ENCODE measurements at regions not wholly inside any gene's neighbourhood (a gene's known extent, or its start where the extent isn't known, plus 50 kb on each side); places are given as distances from the start of the nearest gene placed in this dataset.
"Not testable (repeated sequence)": the region's sequence is repeated elsewhere in the genome, so short reads cannot be mapped to it uniquely, and the experiment has no call there.

- Histone ChIP-seq H3K27me3 (no peaks in the 10 kb centered on the region), H3K9me3 (no peaks in the 10 kb centered on the region), H3K27ac (no peak overlapping the region), H3K4me1 (peaks cover 5% of the 10 kb centered on the region), H3K36me3 (no peaks in the 10 kb centered on the region), H3K4me3 (no peak overlapping the region)
- no peak for DNase-seq (ENCODE audit: low spot score in 2 of 2)
- 95% methylated on average over 4 of the region's 4 CpGs for WGBS
- TF ChIP-seq POLR2A (IDR thresholded peaks at IDR 0.05) (no peak), POLR2AphosphoS5 (IDR thresholded peaks at IDR 0.05) (no peak), EP300 (IDR thresholded peaks at IDR 0.05) (no peak), CTCF (IDR thresholded peaks at IDR 0.05) (no peak)
Observed at GRCh38 chr14:89661392-89661791, 244.4 kb upstream of the FOXN3 start.

GRCh38 chr14:89660625-89661233 lies 243.7 kb upstream of the FOXN3 start:
- H3K9me3 ChIP-seq, H3K4me3 ChIP-seq: not testable (repeated sequence)
- WGBS = 99% methylated on average over 6 of the region's 6 CpGs

GRCh38 chr14:89660166-89660565 lies 243.1 kb upstream of the FOXN3 start:
- TF ChIP-seq POLR2AphosphoS5 (IDR thresholded peaks at IDR 0.05) (no peak), EP300 (IDR thresholded peaks at IDR 0.05) (no peak), CTCF (IDR thresholded peaks at IDR 0.05) (no peak), POLR2A (IDR thresholded peaks at IDR 0.05) (no peak)
- 19% methylated on average over 5 of the region's 5 CpGs for WGBS
- no peaks in the 10 kb centered on the region for H3K9me3 ChIP-seq
- no peaks in the 10 kb centered on the region for H3K36me3 ChIP-seq
- H3K4me1 ChIP-seq = peaks cover 5% of the 10 kb centered on the region
- no peak overlapping the region for H3K27ac ChIP-seq
- H3K4me3 ChIP-seq = no peak overlapping the region
- H3K27me3 ChIP-seq = no peaks in the 10 kb centered on the region
- no peak for DNase-seq (ENCODE audit: low spot score in 2 of 2)

More at GRCh38 chr14:89660625-89661233, 243.7 kb upstream of the FOXN3 start:
- not testable (repeated sequence) for H3K4me1 ChIP-seq; DNase-seq (ENCODE audit: low spot score in 2 of 2); H3K27ac ChIP-seq; H3K36me3 ChIP-seq; H3K27me3 ChIP-seq

- Histone ChIP-seq H3K9me3 (no peaks in the 10 kb centered on the region), H3K27ac (no peak overlapping the region), H3K4me3 (no peak overlapping the region), H3K4me1 (peaks cover 5% of the 10 kb centered on the region), H3K36me3 (no peaks in the 10 kb centered on the region), H3K27me3 (no peaks in the 10 kb centered on the region)
- 75% methylated on average over 7 of the region's 7 CpGs for WGBS
- no peak for DNase-seq (ENCODE audit: low spot score in 2 of 2)
- no peak for TF ChIP-seq EP300 (IDR thresholded peaks at IDR 0.05)
- no peak for TF ChIP-seq POLR2A (IDR thresholded peaks at IDR 0.05)
- no peak for TF ChIP-seq POLR2AphosphoS5 (IDR thresholded peaks at IDR 0.05)
- no peak for TF ChIP-seq CTCF (IDR thresholded peaks at IDR 0.05)
Observed at GRCh38 chr14:89658977-89659670, 242.1 kb upstream of the FOXN3 start.

GRCh38 chr14:89657014-89657413 lies 240.0 kb upstream of the FOXN3 start:
- TF ChIP-seq POLR2AphosphoS5 (IDR thresholded peaks at IDR 0.05) (no peak), POLR2A (IDR thresholded peaks at IDR 0.05) (no peak), CTCF (IDR thresholded peaks at IDR 0.05) (no peak), EP300 (IDR thresholded peaks at IDR 0.05) (no peak)
- no peak for DNase-seq (ENCODE audit: low spot score in 2 of 2)
- 100% methylated on average over 1 of the region's 1 CpG for WGBS
- H3K27ac ChIP-seq = no peak overlapping the region
- no peaks in the 10 kb centered on the region for H3K36me3 ChIP-seq
- H3K4me3 ChIP-seq = no peak overlapping the region
- no peaks in the 10 kb centered on the region for H3K27me3 ChIP-seq
- H3K9me3 ChIP-seq = no peaks in the 10 kb centered on the region
- peaks cover 5% of the 10 kb centered on the region for H3K4me1 ChIP-seq

All from suprapubic skin (tissue), 4 donors.